DMS53 treated with DMSO at 0.1 percent for 48 hours (cell line): ENCODE measurements at regions not wholly inside any gene's neighbourhood (a gene's known extent, or its start where the extent isn't known, plus 50 kb on each side); places are given as distances from the start of the nearest gene placed in this dataset.

ENCODE experiments used
- DNase-seq: peaks from one replicate; lab custom pipeline; 2025; ENCODE audit not compliant: unreplicated experiment; lab: John Stamatoyannopoulos, UW

- no peak for DNase-seq
These were observed 159.7 kb upstream of the CNTN4 start for GRCh38 chr3:1938975-1939374.

DNA sequence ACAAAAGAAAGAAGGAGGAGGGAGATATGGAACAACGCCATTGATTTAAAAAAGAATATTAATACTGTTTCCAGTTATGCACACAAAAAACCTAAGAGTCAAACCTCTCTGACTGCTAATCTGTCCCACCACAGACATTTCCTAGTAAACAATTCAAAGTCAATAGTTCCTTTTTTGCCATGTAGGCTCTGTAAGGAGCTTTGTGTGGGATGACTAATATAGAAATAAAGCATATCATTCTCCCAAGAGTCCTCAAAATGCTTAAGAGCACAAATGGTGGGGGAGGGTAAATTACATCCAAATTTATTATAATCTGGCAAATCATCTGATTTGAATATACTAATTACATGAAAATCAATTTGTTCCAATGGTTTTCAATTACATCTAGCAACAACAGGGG is 155.9 kb upstream of the CNTN4 start:
- DNase-seq = no peak

DNA sequence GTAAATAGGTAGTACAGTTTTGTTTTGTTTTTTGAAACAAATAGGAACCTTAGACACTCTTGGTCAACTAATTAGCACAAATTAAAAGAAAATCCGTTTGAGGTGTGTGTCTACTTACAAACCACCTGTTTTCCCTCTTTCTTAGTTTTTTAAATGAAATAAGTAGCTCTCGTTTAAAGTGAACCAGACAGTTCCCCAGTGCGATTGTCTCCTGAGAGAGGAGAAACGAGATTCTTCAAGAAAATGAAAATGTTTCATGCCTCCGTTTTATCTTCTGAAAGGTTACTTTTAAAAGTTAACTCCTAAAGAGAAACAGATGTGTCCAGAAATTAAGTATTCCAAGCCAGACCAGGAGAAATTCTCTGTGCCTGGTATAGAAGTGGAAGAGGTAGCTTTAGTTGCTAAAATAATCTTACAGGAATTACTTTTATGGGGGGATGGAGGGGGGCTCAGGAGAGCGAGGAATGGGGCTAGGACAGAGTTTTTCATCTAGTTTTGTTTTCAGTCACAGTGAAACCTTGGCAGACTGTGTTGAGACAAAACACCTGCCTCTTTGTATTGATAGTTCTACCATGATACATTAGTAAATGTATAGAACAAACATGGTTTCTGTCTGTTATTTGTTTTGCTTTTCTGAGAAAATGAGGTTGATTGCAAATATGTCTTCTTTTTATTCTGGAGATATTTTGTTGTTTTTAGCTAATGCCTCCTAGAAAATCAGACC is 155.1 kb upstream of the CNTN4 start:
- no peak for DNase-seq

GRCh38 chr3:1945698-1946097 is 153.0 kb upstream of the CNTN4 start:
- no peak for DNase-seq

DNA sequence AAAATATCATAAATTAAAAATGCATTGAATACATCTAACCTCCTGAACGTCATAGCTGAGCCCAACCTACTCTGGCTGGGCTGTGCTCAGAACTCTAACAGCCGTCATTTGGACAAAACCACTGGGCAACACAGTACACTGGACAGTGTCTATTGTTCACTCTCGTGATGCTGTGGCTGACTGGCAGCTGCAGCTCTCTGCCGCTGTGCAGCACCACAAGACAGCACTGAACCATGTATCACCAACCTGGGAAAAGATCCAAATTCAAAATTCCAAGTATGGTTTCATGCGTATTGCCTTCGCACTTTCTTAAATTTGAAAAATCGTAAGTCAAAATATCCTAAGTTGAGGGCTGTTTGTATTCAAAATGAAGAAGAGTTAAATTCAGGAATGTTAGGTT is 145.1 kb upstream of the CNTN4 start:
- no peak for DNase-seq

GRCh38 chr3:1954632-1955031 is 144.0 kb upstream of the CNTN4 start:
- no peak for DNase-seq

GRCh38 chr3:1955170-1955569 is 143.5 kb upstream of the CNTN4 start:
- DNase-seq = no peak

DNA sequence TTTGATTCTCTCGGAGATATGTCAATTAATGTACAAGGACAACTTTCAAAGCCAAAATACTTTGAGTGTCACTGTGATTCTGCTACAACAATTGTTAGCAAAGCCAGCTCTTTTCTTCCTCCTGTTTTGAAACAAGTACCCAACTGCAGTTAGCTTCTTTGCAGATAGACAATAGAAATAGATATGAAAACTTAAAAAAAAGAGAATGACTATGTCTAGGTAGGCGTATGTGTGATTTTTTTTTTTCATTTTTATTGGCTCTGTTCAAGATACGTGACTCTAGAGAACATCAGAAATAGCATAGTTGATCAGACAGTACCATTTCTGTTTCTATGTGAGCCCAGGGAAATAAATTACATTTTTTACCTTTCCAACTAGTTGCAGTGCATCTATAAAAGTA is 142.9 kb upstream of the CNTN4 start:
- DNase-seq = no peak

DNA sequence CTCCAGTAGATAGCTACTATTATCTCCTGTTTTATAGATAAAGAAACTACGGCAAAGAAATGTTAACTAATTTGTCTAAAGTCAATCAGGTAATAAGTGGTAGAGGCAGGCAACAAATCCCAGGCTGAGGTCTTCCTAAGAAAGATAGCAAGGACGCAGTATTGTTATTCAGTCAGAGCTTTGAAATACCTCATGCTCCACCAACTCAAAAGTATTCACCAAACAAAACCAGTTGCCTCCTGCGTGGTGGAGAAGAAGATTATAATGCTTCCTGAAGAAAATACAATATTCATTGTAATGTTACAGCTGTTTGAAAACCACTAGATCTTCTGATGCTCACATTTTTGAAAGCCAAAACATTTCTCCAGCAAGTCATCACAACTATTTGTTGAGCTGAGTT is 138.2 kb upstream of the CNTN4 start:
- no peak for DNase-seq

DNA sequence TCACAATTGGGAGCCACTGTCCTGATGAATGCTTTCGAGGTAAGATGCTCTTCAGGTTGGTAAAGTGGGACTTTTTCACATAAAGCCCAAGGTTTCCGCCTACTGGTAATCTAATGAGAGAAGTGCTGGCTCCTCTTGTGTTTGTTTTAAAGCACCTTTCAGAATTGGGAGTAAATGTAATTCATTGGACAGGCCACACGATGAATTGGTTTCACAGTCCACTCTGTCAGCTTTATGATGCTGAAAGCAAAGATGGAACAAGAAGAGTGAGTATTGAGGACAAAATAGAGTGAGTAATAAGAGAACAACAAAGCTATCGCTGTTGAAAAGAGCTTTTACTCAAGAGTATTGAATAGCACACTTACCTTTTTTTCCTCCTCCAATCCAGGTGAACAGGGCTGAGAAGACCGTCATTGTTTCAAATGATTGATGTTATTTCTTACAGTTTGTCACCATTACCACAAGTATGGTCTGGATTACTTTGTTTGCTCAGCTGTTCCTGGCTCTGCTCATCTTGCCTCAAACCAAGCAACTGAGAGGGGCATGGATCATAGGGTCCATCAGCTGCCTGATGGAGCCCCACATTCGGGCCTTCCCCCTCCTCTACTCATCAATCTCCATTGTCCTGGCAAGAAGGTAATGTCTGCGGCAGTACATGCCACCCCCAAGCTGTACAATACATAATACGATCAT is 136.1 kb upstream of the CNTN4 start:
- DNase-seq = peak; percentile 59

GRCh38 chr3:1963896-1964295 is 134.8 kb upstream of the CNTN4 start:
- DNase-seq = no peak

- DNase-seq = no peak
These were observed 131.1 kb upstream of the CNTN4 start for GRCh38 chr3:1967525-1967924.

DNA sequence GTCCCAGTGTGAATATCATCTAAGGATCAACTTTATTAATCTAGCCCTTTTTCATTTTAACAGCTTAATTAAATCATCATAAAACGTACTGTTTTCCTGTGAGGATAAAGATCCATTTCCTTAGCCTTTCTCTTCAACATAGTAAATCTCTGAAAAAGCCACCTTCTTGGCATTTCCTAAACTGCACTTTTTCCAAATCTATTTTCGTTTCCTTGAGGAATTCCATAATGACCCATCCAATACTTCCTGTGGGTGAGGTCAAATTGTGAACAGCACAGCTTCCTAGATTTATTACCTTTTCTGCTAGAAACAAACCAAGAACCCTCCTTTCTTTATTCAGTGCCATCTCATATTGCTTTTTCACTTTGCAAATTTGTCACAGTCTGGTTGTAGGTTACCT is 129.4 kb upstream of the CNTN4 start:
- DNase-seq = no peak

DNA sequence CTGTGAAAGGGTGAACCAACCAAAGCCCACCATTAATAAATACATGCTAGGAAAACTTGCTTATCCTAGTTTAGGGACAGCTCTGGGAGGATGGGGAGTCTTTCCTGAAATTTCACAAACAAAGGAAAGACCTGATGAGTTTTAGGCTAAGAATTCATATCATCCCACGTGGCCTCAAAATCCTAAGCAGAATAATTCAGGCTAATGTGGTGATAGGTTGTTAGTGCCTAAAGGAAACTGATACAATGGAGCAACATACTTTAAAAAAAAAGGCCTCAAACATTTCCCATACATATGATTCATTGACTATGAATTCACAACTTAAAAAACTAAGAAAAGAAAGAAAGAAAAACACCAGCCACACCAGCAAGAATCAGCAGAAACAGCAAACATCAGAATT is 126.9 kb upstream of the CNTN4 start:
- no peak for DNase-seq

DNA sequence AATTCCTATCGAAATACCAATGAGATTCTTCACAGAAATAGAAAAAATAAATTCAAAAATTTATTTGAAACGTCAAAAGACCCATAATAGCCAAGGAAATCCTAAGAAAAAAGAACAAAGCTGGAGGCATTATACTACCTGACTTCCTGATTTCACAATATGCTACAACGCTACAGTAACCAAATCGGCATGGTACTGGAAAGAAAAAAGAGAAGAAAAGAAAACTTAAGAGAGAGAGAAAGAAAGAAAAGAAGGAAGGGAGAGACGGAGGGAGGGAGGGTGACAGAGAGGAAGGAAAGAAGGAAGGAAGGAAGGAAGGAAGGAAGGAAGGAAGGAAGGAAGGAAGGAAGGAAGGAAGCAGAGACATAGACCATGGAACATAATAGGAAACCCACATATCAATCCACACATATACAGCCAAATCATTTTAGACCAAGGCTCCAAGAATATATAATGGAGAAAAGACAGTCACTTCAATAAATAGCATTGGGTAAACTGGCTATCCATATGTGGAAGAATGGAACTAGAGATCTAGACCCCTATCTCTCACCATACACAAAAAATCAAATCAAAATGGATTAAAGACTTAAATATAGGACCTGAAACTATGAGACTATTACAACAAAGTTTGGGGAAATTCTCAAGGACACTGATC is 118.6 kb upstream of the CNTN4 start:
- no peak for DNase-seq

- peak; percentile 6 for DNase-seq
These were observed 110.7 kb upstream of the CNTN4 start for GRCh38 chr3:1987980-1988379.

GRCh38 chr3:1998739-1999138 is 99.9 kb upstream of the CNTN4 start:
- DNase-seq = no peak

DNA sequence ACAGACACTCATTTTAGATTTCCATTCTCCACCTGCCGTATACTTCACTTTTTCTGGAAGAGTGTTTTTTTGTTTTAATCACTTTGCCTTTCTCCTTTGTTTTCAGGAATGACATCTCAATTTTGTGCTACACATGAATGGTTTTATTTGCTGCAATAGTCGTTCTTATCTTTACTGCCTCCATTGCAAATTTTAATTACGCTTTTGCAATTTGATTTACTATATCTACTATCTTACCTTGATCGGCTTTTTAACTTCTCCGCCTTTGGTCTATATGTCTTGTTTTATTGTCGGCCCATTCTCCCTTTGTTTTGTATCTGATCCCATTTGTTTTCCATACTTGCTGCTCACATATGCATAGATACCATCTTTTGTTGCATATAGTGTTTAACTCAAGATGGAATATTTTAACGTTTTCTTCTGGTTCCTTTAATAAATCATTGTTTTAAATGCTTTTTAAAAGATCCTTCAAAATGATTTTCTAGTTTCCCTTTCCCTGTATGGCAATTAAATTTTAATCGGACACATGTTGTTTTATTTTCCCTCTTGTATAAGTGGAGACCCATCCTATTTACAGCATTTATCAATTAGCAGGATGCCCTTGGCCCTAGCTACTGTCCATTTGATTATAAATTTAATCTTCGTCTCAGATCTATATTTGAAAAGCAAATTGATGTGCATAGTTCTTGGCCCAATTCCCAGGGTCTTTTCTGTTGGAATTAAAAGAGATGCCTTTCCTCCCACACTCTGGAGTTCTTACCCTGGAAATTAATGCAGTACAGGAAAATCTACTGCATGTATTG is 97.2 kb upstream of the CNTN4 start:
- DNase-seq = no peak

DNA sequence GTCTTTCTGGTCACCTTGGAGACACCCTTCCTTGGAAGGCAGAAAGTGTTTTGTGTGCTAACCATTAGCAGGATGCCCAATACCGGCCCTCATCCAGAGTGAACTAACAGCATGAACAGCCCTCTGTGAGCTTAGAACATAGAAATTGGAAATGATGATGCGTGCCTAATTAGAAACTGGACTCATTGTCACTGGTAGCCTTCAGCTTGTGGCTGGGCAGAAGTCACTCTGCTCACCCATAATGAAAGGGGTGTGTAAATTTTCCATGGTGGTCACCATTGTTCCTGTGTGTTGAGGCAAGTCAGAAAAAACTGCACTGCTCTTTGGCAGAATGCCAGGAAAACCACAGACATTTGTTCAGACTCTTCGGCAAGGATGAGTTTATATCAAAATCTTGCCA is 74.7 kb upstream of the CNTN4 start:
- DNase-seq = no peak

- DNase-seq = no peak
These were observed 74.0 kb upstream of the CNTN4 start for GRCh38 chr3:2024713-2025112.

DNA sequence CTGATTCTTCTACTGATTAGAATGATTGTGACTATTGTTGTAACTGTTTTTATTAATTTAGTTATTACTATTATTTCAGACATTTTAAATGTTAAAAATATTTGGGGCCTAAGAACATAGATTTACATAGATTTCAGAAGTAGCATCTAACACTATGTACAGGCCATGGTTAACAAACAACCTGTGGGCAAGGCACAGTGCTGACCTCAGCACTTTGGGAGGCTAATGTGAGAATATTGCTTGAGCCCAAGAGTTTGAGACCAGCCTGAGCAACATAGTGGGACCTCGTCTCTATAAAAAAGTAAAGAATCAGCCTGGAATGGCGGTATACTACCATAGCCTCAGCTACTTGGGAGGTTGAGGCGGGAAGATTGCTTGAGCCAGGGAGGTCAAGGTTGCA is 69.1 kb upstream of the CNTN4 start:
- DNase-seq = no peak

GRCh38 chr3:2036076-2036475 is 62.6 kb upstream of the CNTN4 start:
- no peak for DNase-seq
